Left ventricle myocardium superior (tissue), 1 donor: ENCODE measurements at regions not wholly inside any gene's neighbourhood (a gene's known extent, or its start where the extent isn't known, plus 50 kb on each side); places are given as distances from the start of the nearest gene placed in this dataset.

ENCODE experiments used
- ATAC-seq: fragments of 200-7000 bp; cut with Tn5 transposase; one replicate; pipeline ENCODE4 v1.9.1; 2020; ENCODE audit warnings: mild to moderate bottlenecking, moderate library complexity
- DNase-seq: peaks from one replicate; pipeline ENCODE4 v3.0.0-alpha.2; 2020
- intact Hi-C: fragments of 100-400 bp; cut with micrococcal nuclease; formaldehyde crosslinking; loops from one replicate; pipeline ENCODE4 v1.11.0; 2022
- donor health status: DM: no; HTN: yes; CAD: no; lungs with severe emphysema.

DNA sequence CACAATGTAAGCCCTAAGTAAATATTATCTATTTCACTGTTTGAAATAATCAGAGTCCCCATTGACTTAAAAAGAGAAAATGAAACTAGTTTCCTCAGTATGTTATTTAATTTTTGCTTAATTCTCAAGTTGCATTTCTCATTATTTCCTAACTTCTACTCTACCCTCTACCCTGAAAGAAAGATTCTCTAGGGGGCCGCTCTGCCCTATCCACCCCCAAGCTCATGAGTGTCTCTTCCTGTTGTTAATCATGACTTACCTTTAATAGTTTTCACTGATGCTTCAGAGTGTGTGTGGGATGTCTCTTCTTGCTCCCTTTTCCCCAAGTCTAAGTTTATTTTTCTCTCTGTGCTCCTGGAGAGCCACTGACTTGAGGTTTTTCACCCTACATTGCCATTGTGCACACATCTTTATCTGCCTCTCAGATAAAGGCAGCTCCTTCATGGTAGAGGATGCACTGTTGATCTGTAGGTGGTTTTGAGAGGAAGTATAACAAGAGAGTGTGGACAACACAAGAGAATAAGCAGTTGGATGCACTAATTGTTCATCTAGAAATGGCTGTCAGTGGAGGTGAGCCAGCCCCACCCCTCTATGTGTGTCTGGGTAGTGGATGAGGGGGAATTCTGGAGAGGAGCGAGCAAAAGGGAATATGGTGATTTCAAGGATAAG is 261.7 kb downstream of the CHRM3 start:
- intact Hi-C loops, result no loop called here
- DNase-seq, result no peak
- ATAC-seq, result no peak

DNA sequence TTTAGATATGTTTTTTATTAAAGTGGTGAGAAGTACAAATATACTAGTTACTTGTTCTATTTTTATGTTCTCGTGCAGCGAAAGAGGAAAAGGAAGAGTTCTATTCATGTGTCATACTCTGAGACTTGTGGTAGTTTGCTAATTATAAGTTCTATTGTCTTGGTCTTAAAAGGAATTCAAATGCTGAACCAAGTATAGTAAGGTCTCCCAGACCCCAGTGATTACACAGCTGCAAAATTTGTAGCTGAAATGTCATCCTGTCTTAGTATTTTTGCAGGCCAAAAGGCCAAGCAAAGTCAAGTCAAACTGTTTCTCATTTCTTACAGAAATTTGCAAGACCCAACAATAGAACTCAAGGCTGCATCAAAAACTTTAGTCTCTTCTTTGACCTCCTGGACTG is 268.7 kb downstream of the CHRM3 start:
- intact Hi-C loops, result no loop called here
- DNase-seq, result no peak
- ATAC-seq, result no peak

DNA sequence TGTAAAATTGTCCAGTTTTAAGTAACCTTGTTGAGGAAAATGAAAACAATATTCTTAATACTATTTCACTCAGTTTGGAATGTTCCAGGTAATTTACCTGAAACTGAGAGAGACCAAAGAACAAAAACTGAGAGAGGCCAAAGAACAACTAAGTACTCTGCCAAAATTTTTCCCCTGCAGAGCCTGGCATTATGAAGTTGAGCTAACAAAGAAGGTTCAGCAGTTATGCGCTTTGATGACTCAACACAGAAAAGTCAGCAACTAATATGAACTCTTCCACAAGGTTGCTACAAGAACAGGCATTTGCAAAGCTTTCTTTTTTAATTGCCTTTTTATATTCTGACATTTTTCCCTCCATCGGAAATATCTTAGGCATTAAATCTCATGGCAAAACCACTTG is 270.9 kb downstream of the CHRM3 start:
- ATAC-seq (no peak), DNase-seq (no peak)
- intact Hi-C loops, result no loop called here

DNA sequence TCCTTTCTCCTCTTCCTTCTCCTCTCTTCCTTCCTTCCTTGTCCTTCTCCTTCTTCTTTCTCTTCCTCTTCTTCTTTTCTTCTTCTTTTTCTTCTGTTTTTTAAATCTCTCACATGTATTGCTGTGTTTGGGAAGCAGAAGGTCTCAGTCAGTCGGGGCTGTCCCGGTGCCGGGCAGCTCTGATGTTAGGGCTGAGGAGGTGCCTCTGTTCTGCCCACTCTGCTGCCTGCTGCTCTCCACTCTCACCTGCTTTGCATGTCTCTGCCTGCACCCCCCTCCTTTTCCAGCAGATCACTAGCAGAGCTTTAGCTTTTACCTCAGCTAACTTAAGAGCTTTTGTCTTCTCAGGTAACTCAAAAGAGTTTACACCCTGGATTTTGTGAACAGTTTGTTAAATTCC is 276.6 kb downstream of the CHRM3 start:
- intact Hi-C loops, result no loop called here
- ATAC-seq (no peak), DNase-seq (no peak)

DNA sequence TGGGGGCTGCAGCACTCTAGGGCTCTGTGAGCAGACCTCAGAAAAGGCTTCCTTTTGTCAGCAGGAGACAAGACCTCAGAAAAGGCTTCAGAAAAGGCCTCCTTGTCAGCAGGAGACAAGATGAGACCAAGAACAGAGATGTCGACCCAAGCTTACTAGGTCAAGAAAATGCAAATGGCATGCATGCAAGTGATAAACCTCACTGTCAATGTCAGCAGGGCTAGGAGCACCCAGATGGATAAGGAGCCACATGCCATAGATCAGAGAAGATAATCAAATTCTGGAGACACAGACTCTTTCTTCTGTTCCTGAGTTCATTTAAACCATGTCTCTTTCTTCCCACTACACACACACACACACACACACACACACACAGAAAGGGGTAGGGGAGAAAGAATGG is 285.9 kb downstream of the CHRM3 start:
- ATAC-seq, result no peak
- DNase-seq, result no peak
- intact Hi-C loops, result no loop called here

DNA sequence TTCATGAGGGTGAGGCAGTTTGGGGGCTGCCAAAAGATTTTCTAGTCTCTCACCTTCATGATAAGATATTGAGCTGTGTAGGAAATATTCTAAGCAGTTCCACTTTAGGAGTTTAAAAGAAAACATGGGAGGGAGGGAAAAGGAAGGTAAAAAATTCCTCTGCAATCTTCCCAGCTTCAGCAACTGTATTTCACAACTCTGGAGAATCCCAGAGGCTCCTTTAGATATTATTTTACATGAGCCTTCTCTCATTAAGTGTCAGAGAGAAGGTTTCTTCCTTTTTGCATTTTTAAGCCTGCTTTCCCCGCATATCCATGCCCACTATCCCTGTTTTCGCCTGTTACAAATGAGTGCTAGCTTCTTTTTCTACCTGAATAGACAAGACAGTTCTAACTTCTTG is 289.4 kb downstream of the CHRM3 start:
- DNase-seq (no peak), ATAC-seq (no peak)
- intact Hi-C loops, result no loop called here

DNA sequence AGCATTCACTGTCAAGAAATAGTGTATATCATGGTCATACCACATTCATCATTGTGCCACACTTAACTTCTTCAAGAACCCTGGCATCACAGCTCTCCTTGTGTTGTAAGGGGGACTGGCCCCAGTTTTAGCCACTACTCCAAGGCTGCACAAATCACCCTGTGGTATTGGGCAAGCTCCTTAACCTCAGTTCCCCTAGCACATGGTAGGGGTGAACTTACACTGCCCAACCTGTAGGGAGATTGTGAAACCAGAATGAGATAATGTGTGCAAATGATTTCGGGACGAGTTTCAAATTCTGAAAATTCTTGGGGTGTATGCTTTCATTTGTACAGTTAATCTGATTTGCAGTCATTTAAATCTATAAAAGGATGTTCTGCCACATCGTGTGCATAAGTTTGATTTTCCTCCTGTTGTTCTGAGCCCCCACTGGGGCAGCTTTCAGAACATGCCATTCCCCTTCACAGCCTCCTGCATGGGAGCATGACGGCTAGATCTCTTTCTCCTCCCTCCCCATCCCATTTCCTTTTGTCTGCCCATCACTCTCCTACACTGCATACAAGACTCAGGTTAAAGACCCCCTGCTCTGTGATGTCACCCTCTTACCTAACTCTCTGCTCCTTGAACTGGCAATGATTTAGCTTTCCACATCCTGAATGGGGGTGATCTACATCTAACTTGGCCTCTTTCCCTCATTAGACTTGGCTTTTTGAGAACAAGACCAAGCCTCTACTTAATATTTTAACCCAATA is 290.3 kb downstream of the CHRM3 start:
- ATAC-seq, result no peak
- intact Hi-C loops, result no loop called here

DNA sequence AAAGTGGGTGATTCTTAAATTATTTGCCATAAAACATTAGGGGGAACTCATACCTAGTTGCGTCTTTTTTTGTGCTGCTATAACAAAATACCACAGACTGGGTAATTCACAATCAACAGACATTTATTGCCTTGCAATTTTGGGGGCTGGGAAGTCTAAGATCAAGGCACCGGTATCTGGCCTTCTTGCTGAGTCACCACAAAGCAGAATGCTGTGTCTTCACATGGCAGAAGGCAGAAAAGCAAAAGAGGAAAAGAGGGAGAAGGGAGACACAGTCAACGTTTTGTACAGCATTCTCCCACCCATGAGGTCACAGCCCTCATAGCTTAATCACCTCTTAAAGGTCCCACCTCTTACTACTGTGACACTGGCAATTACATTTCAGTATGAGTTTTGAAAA is 291.0 kb downstream of the CHRM3 start:
- intact Hi-C loops, result no loop called here
- ATAC-seq (no peak), DNase-seq (no peak)

More for the DNA sequence above, 290.3 kb downstream of the CHRM3 start:
- no peak for DNase-seq

DNA sequence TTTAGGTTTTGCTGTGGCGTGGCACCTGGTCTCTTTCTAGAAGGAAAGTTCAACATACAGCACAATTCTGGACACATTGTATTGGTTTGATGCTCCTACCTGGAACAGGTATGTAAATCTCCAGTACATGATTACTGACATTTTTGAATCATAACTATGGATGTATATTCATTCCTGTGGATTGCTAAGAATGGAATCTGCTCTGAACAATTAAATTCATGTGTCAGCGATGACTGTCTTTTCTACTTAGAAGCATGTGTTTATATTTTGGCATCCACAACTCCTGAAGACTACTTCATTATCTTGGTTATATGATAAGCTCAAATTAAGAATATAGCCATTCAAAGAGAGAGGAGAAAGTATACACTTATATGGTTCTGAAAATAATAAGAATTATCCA is 291.8 kb downstream of the CHRM3 start:
- DNase-seq (no peak), ATAC-seq (no peak)
- intact Hi-C loops, result no loop called here

DNA sequence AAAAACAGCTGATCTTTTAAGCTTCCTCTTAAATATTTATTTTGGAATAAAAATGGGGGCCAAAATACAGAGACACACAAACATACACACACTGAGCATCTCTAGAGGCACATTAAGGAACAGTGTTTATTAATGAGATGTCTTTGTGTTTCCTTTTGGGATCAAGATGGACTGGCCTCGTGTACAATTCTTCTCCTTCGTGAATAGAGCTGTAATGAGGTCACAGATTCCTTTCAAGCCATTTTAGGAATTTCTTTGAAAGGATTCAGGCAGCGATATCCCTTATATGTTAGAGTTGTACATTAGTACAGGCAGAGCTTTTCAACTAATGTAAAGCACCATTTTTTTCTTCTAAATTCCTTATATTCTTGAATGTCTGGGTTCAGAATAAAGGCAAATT is 295.7 kb downstream of the CHRM3 start:
- intact Hi-C loops, result no loop called here
- DNase-seq (no peak), ATAC-seq (no peak)

DNA sequence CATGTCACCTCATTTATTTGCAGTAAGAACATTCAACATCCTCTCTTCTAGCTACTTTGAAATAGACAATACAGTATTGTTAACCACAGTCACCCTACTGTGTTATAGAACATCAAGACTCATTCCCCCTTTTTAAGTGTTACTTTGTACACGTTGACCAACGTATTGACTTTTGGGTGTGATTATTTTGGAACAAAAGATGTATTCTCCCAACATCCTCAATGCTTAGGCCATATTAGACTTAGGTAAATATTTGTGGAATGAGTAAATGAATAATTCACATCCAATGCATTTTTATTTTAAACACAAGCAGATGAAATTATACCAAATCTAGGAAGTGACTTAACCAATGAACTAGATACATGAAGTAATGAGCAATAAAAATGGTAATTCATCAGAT is 296.6 kb downstream of the CHRM3 start:
- DNase-seq, result no peak
- no peak for ATAC-seq
- intact Hi-C loops, result no loop called here

DNA sequence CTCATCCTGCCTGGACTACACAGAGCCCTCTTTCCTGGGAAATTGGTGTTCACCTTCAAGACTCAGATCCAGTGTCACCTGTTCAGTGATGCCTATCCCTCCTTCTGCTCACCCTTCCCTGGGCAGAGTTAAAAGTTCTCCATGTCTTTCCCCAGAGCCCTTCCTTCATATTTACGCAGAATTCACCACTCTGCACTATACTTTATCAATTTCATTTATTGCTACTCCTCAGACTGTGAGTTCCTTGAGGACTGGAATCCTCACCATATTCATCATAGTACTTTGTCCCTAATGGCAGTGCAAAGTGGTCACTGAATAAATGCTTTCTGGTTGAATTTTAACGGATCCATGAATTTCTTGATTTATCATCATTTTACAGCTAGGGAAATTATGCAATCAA is 300.0 kb downstream of the CHRM3 start:
- no peak for DNase-seq
- ATAC-seq, result no peak
- intact Hi-C loops, result no loop called here

DNA sequence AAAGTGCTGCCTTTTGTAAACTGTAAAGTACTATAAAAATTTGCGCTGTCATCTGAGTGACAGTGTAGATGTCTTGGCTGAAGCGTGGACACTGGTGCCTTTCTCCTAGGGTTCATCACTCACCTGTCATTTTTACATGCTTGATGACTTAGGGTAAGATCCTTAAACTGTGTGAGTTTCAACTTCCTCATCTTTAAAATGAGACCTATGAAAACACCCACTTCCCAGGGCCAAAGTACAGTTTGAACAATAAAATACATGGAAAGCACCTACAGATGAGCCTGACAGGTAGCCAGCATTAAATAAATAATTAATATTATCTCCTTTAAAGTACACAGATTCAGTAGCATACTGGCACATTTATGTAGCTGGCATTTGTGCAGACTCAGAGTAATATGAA is 309.9 kb downstream of the CHRM3 start:
- DNase-seq, result no peak
- ATAC-seq, result no peak

DNA sequence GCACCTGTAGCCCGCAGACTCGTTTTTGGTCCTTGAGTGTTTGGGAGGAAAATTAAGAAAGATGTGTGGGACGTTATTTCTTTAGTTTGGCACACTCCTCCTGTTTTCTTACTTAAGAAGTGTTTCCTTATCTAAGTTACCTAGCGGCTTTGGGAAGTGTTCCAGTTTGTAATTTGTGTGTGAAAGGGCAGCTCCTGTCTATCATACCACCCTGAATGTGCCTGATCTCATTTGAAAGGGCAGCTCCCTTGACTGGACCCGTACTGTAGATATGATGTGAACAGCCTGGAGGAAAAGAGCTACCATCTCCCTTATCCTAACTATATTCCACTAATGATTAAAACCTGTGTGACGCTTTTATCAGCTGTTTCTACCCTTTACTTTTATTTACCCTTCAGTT is 314.3 kb downstream of the CHRM3 start:
- intact Hi-C loops, result no loop called here
- DNase-seq, result no peak
- ATAC-seq, result no peak

More for the DNA sequence above, 309.9 kb downstream of the CHRM3 start:
- intact Hi-C loops, result no loop called here

DNA sequence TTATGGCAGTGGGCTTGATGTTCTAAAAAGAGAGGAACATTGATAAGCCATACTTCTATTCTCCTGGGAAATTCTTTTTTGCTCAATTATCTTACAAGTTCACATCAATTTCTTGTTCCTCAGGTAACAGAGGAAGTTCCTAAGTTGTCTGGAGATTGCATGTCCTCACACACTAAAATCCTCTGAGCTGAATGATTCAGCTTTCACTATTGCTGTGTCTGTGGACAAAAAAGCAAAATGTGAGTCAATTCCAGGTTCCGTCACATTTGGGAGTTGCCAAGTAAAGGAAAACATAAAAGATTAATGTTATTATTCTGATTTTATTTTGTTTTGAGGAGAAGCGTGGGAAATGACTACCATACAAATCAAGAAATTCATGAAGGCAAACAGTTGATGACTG is 316.7 kb downstream of the CHRM3 start:
- intact Hi-C loops, result no loop called here
- no peak for ATAC-seq
- no peak for DNase-seq

DNA sequence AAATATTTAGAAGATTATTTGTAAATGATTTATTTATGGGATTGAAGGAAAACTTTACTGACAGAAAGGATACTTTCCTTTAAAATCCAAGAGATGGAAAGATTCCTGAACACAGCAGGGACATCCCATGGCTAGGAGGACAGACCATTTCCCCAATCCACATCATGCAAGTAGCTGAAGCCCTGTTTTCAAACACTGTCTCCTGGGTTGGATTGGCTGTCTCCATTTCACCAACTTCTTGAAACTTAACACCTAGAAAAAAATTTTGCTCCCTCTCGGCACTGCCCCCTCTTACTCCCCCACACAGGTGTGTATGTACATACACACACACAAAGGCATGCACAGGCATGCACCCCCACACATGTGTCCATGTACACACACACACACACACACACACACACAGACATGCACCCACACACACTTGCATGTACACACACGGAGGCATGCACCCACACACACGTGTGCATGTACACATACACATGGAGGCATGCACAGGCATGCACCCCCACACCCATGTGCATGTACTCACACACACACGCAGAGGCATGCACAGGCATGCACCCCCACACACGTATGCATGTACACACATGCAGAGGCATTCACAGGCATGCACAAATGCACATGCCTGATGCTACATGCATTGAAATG is 320.0 kb downstream of the CHRM3 start:
- ATAC-seq (no peak), DNase-seq (no peak)
- intact Hi-C loops, result no loop called here

DNA sequence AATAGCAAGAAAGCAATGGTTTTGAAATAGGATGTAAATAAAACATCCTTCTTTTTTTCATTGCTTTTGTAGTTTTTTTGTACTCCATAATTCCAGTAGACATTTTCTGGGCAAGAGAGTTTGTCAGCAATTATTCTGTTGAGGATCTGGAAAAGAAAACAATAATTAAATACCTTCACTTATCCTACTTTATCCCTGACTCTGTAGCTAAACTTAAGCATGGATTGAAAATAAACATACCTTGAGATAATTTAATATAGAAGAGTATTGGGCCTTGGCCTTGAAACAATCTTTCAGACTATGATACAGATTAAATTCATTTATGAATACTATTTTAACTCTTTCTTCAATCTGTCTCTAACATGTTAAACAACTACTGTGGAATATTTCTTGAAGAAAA is 321.2 kb downstream of the CHRM3 start:
- no peak for ATAC-seq
- no peak for DNase-seq
- intact Hi-C loops, result no loop called here

DNA sequence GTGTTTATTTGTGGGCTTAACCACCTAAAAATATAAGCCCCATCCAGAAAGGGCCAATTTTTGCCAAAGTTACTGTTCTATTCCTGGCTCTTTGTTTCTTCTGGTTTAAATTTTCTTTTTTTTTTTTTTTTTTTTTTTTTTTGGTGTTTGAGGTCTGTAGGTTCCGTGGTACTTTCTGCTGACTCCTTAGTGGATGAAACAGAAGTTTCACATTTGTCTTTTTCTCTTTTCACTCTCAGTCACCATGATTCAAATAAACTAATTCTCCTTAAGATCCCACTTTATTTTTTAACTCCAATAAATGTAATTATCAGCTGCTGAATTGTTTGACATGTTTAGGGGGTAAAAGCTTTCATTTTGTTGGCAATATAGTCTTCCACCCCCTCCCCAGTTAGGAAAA is 322.3 kb downstream of the CHRM3 start:
- intact Hi-C loops, result no loop called here
- DNase-seq, result no peak
- ATAC-seq, result no peak

DNA sequence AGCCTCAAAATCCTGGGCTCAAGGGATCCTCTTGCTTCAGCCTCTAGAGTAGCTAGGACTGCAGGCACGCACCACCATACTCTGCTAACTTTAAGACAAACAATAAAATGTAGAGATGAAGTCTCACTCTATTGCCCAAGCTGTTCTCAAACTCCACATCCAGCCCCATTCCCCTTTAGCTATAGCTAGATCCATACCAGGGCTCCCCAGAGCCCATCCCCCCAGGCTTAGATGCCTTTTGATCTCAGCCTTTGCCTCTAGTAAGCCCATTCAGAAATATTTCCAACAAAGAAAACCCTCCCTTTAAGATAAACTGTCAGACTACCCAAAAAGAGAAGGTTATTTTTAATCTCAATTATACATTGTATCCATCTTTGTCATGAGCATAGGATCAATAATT is 325.4 kb downstream of the CHRM3 start:
- intact Hi-C loops, result no loop called here

DNA sequence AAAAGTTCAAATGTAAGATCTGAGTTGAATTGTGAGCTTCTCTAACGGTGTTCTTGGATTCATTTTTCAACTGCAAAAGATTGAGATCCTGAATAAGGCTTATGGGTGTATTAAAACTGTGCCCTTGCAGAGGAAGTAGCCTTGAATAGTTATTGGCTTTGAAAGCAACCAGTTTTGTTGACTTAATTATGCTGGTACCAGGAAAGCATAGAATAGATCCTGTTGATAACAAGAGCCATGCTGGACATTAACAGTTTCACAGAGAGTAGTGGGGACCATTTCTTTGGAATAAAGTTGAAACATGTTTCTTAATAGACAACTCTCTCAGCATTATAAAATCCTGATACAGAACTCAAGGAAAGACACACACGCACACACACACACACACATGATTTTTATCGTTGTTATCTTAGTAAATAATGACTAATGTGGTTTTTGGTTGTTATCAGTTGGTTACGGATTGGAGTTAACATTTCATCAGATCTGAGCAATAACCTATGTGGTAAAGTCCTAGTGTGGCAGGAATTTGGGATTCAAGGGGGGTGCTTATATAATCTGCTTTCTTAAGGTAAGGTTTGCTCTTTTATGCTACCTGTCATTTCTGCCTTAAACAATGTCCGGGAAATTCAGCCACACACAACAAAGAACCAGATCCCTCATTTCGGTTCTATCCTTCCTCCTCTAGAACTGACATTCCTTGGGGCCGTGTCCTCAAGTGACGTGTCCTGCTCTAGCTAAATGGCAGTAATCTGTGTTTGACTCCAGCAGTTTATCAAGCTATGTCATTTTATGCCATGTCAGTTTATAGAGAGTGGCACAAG is 330.9 kb downstream of the CHRM3 start:
- intact Hi-C loops, result no loop called here
- DNase-seq (no peak), ATAC-seq (no peak)

More for the DNA sequence above, 325.4 kb downstream of the CHRM3 start:
- ATAC-seq (no peak), DNase-seq (no peak)
